GM18907 (cell line): ENCODE measurements at regions not wholly inside any gene's neighbourhood (a gene's known extent, or its start where the extent isn't known, plus 50 kb on each side); places are given as distances from the start of the nearest gene placed in this dataset.

ENCODE experiments used
- ATAC-seq: cut with Tn5 transposase; IDR thresholded peaks from one replicate; pipeline ENCODE4 v1.9.1; 2021; ENCODE audit warnings: mild to moderate bottlenecking, moderate library complexity; ENCODE audit not compliant: unreplicated experiment

- no peak for ATAC-seq
Observed at GRCh38 chr16:86134802-86135461, 236.0 kb downstream of the IRF8 start.

DNA sequence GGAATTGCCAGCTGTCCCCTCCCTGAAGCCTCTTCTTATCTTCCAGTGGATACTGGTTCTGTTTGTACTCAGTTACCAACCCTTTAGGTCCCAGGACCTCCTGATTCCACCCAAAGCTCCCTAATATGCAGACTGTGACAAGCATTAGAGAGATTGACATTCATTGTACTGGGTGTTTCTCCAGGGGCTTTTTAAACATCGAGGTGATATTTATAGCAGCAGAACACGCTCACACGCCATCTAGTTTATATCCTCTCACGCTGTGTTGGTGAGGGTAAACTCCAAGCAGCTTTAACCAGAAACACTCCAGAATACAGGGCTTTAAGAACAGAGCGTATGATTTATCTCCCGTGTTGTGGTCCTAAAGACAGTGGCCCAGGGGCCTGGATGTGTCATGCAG lies 238.4 kb downstream of the IRF8 start:
- no peak for ATAC-seq

- ATAC-seq: no peak
Observed at GRCh38 chr16:86138121-86139085, 239.4 kb downstream of the IRF8 start.

GRCh38 chr16:86142801-86143236 lies 243.9 kb downstream of the IRF8 start:
- ATAC-seq: no peak

DNA sequence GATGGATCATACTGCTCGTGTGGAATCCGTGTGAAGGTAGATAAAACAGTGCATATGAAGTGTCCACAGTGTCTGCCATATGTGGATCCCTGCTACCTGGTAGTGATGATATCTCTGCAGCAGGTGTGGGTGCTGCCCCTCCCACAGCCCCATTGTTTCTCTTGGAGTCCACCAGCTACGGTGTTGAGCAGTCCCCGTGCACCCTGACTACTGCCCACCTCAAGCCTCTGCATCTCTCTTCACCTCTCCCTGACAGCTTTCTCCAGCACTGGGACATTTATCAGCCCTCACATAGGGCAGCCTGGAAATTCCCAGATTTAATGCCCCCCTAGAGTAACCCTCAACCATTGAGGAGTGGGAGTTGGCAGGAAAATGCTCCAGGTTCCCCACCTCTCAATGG lies 244.7 kb downstream of the IRF8 start:
- no peak for ATAC-seq

- ATAC-seq: no peak
Observed at GRCh38 chr16:86145669-86146068, 246.7 kb downstream of the IRF8 start.

GRCh38 chr16:86150641-86151238 lies 251.8 kb downstream of the IRF8 start:
- ATAC-seq: no peak

- no peak for ATAC-seq
Observed at GRCh38 chr16:86151239-86151851, 252.4 kb downstream of the IRF8 start.

DNA sequence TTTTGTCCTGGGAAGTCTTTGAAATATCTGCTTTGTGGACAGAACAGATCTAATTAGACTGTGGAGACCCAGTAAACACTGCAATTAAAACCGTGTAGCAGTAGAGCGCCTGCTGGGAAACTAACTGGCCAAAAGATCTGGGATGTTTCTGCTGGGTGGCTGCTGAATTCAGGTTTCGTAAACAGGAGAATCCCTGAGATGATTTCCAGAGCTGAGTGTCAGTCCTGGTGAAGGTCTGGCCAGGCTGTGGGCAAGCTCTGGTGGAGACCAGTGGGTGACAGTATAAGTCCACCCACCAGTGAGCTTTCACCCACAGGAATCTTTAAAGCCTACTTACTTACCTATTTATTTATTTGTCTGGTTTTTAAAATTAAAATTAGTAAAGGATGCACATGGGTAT lies 257.2 kb downstream of the IRF8 start:
- ATAC-seq: no peak

DNA sequence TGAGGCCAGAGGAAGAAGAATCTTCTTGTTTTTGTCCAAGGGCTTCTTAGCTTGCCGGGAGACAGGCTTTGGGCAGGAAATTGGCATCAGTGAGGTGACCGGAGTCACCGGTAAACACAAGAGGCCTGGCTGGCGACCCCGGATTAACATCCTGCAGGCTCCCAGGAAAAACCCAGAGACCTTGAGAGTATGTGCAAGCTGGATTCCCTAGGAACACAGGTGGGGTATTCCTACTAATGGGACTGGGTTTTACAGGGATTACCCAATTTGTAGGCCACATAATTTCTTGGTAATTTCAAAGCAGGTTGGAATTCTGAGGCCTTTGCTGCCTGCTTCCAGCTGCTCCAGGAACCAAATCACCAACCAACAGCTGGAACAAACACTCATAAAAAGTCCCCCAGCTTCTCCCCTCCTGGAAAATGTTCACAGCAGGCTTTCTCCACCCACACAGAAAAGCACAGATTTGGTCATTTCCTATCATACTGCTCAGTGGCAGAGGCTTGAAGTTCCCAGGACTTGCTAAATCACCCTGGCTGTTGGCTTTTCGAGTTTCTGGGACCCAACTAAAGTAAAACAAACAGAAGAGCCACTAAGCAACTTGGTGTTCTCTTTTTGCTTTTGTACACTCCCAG lies 258.8 kb downstream of the IRF8 start:
- no peak for ATAC-seq

DNA sequence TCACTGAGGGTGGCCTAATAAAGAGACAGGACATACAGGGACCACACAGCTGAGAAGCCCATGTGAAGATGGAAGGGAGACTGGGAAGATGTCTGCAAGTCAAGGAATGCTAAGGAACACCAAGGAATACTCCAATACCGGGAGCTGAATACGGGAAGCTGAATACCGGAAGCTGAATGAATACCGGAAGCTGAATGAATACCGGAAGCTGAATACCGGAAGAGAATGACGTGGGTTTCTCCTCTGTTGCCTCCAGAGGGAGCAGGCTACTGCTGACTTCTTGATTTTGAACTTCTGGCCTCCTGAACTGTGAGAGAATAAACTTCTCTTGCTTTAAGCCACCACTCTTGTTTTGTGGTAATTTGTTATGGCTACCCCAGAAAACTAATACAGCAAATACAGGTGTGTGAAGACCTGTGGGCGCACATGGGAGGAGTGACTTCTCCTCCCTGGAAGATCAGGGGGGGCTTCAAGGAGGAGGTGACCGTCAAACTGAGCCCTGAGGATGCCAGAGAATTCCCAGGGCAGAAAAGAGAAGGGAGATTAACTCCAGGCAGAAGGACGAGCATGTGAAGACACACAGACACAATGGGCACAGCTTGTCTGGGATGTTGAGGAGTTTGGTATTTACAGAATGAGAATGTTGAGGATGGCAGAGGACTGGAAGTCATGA lies 259.9 kb downstream of the IRF8 start:
- no peak for ATAC-seq

DNA sequence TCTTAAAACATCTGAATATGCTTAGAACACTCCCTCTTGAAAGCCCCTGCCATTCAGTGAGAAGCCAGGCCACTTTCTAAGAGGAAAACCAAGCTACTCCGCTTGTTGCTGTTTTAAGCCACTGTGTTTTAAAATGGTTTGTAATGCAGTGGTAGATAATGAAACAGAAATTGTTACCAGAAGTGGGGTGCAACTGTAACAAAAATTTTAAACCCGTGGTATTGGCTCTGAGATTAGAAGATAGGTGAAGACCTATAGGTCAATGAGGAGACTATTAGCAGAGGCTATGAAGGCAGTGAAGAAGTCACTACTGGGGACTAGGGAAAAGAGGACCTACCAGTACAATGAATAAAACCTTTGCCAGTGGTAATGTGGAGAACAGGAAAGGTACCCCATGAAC lies 266.5 kb downstream of the IRF8 start:
- ATAC-seq: no peak

GRCh38 chr16:86166414-86166813 lies 267.5 kb downstream of the IRF8 start:
- ATAC-seq: no peak

GRCh38 chr16:86167061-86167460 lies 268.1 kb downstream of the IRF8 start:
- no peak for ATAC-seq

GRCh38 chr16:86170720-86171119 lies 271.8 kb downstream of the IRF8 start:
- no peak for ATAC-seq

GRCh38 chr16:86171329-86171728 lies 272.4 kb downstream of the IRF8 start:
- no peak for ATAC-seq

GRCh38 chr16:86175816-86176215 lies 276.9 kb downstream of the IRF8 start:
- ATAC-seq: no peak

GRCh38 chr16:86176462-86176861 lies 277.5 kb downstream of the IRF8 start:
- no peak for ATAC-seq

GRCh38 chr16:86180244-86180643 lies 281.3 kb downstream of the IRF8 start:
- no peak for ATAC-seq

GRCh38 chr16:86180780-86181179 lies 281.8 kb downstream of the IRF8 start:
- no peak for ATAC-seq
